Endothelial cell of umbilical vein (primary cell): ENCODE measurements at regions not wholly inside any gene's neighbourhood (a gene's known extent, or its start where the extent isn't known, plus 50 kb on each side); places are given as distances from the start of the nearest gene placed in this dataset.

ENCODE experiments used
- EZH2 ChIP-seq: IDR thresholded peaks from 2 replicates; pipeline ENCODE4 v1.6.1; 2012; ENCODE audit warnings: borderline replicate concordance, low read depth, mild to moderate bottlenecking, moderate library complexity, low read length, inconsistent platforms; ENCODE audit not compliant: severe bottlenecking
- GATA2 ChIP-seq: IDR thresholded peaks from 2 replicates; pipeline ENCODE4 v1.7.0; 2011; ENCODE audit warnings: low read depth, mild to moderate bottlenecking, moderate library complexity, mixed read lengths, low read length; ENCODE audit not compliant: insufficient read length, insufficient read depth
- POLR2A ChIP-seq: IDR thresholded peaks from 2 replicates; pipeline ENCODE4 v1.6.1; 2012; ENCODE audit warnings: low read depth, mild to moderate bottlenecking, control low read depth, low read length
- TF ChIP-seq, protein P1 (sequence below), 2 donors: IDR thresholded peaks; 1 replicate in 1 of 2; 2 replicates in 1 of 2; pipeline ENCODE4 v1.5.1; 2011; ENCODE audit warnings: low read length in 2 of 2, mild to moderate bottlenecking in 2 of 2, moderate library complexity in 2 of 2, control low read depth in 1 of 2, inconsistent platforms in 1 of 2, low read depth in 1 of 2; ENCODE audit not compliant: insufficient read depth in 1 of 2; ENCODE audit errors: extremely low read depth in 1 of 2

DNA sequence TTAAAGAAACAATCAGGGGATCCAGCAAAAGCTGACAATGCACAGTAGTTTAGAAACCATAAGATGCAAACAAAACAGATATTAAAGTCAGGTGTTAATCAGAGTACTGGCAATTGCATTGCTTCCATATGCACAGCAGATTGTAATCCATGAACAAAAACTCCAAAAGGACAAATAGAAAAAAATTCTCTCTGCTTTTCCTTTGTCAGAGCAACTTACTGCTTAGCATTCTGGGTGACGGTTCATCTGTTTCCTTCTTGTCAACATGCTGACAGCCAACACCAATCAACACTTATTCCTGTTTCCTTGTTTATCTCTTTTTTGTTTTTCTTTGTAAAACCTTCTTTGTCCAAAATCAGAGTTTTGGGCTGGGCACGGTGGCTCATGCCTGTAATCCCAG lies 473.1 kb downstream of the XIRP2 start:
- no peak for TF ChIP-seq POLR2A
- no peak for TF ChIP-seq GATA2
- TF ChIP-seq, protein P1, sequence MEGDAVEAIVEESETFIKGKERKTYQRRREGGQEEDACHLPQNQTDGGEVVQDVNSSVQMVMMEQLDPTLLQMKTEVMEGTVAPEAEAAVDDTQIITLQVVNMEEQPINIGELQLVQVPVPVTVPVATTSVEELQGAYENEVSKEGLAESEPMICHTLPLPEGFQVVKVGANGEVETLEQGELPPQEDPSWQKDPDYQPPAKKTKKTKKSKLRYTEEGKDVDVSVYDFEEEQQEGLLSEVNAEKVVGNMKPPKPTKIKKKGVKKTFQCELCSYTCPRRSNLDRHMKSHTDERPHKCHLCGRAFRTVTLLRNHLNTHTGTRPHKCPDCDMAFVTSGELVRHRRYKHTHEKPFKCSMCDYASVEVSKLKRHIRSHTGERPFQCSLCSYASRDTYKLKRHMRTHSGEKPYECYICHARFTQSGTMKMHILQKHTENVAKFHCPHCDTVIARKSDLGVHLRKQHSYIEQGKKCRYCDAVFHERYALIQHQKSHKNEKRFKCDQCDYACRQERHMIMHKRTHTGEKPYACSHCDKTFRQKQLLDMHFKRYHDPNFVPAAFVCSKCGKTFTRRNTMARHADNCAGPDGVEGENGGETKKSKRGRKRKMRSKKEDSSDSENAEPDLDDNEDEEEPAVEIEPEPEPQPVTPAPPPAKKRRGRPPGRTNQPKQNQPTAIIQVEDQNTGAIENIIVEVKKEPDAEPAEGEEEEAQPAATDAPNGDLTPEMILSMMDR (IDR thresholded peaks at IDR 0.05; ENCODE audit: extremely low read depth in 1 of 2, insufficient read depth in 1 of 2, low read depth in 1 of 2, low read length in 2 of 2): no peak
- no peak for TF ChIP-seq EZH2
